MCF 10A (cell line): ENCODE measurements at regions not wholly inside any gene's neighbourhood (a gene's known extent, or its start where the extent isn't known, plus 50 kb on each side); places are given as distances from the start of the nearest gene placed in this dataset.

ENCODE experiments used
- BruUV-seq: library from RNA; stranded (reverse); fragments of 400-500 nt; replicated peaks from 2 replicates; lab custom pipeline; 2021; lab: Mats Ljungman, UMichigan
- CTCF ChIA-PET: fragments of 300-600 bp; sonication (Branson Sonifier 250); formaldehyde crosslinking; extraction: SDS; loops from one replicate; lab custom pipeline; 2021; ENCODE audit warnings: antibody characterized with exemption, inconsistent platforms; lab: Yijun Ruan, JAX
- POLR2A ChIA-PET: fragments of 300-600, 350-650 bp; sonication (Branson Sonifier 250); formaldehyde crosslinking; extraction: SDS; loops from one replicate; lab custom pipeline; 2020; ENCODE audit warnings: antibody characterized with exemption, inconsistent platforms; lab: Yijun Ruan, JAX
- DNase-seq: peaks from one replicate; pipeline ENCODE4 v3.0.0-alpha.2; 2018; ENCODE audit not compliant: unreplicated experiment
- H3K27ac Mint-ChIP-seq: one replicate; pipeline ENCODE4 v1.8.0; 2022; ENCODE audit warnings: mild to moderate bottlenecking, low read depth, mixed read lengths; ENCODE audit not compliant: unreplicated experiment
- H3K27me3 Mint-ChIP-seq: one replicate; pipeline ENCODE4 v1.8.0; 2022; ENCODE audit warnings: mixed read lengths; ENCODE audit not compliant: insufficient read depth, unreplicated experiment
- H3K36me3 Mint-ChIP-seq: one replicate; pipeline ENCODE4 v1.8.0; 2022; ENCODE audit warnings: mild to moderate bottlenecking, moderate library complexity, mixed read lengths; ENCODE audit not compliant: insufficient read depth, unreplicated experiment
- H3K4me1 Mint-ChIP-seq: one replicate; pipeline ENCODE4 v1.8.0; 2022; ENCODE audit warnings: mixed read lengths; ENCODE audit not compliant: insufficient read depth, unreplicated experiment
- H3K4me3 Mint-ChIP-seq: one replicate; pipeline ENCODE4 v1.8.0; 2022; ENCODE audit warnings: mild to moderate bottlenecking, moderate library complexity, mixed read lengths; ENCODE audit not compliant: unreplicated experiment
- H3K9me3 Mint-ChIP-seq: one replicate; pipeline ENCODE4 v1.8.0; 2022; ENCODE audit warnings: mixed read lengths; ENCODE audit not compliant: unreplicated experiment
- intact Hi-C: fragments of 100-400 bp; cut with micrococcal nuclease; formaldehyde crosslinking; loops from 2 replicates; pipeline ENCODE4 v1.14.1; 2022
- TF ChIP-seq, protein P1 (sequence below): fragments of 200-600 bp; IDR thresholded peaks from one replicate; pipeline ENCODE4 v1.8.0; 2022; ENCODE audit warnings: antibody characterized with exemption, mild to moderate bottlenecking; ENCODE audit not compliant: unreplicated experiment

- ChIA-PET POLR2A (no interaction called here), CTCF (interaction anchor here (0.6 to 0.7 kb wide), 3 partner anchors 17 to 1825 kb away, joined by 3 to 5 read pairs (median 4); no protein-coding TSS in a partner anchor)
- no TSS peak for BruUV-seq
- peaks cover 9% of the 10 kb centered on the region for H3K4me1 Mint-ChIP-seq
- H3K36me3 Mint-ChIP-seq, result no peaks in the 10 kb centered on the region
- H3K4me3 Mint-ChIP-seq, result no peak overlapping the region
- H3K9me3 Mint-ChIP-seq, result peaks cover 1% of the 10 kb centered on the region
- no peak overlapping the region for H3K27ac Mint-ChIP-seq
- H3K27me3 Mint-ChIP-seq, result no peaks in the 10 kb centered on the region
- intact Hi-C loops, result no loop called here
- TF ChIP-seq, protein P1, sequence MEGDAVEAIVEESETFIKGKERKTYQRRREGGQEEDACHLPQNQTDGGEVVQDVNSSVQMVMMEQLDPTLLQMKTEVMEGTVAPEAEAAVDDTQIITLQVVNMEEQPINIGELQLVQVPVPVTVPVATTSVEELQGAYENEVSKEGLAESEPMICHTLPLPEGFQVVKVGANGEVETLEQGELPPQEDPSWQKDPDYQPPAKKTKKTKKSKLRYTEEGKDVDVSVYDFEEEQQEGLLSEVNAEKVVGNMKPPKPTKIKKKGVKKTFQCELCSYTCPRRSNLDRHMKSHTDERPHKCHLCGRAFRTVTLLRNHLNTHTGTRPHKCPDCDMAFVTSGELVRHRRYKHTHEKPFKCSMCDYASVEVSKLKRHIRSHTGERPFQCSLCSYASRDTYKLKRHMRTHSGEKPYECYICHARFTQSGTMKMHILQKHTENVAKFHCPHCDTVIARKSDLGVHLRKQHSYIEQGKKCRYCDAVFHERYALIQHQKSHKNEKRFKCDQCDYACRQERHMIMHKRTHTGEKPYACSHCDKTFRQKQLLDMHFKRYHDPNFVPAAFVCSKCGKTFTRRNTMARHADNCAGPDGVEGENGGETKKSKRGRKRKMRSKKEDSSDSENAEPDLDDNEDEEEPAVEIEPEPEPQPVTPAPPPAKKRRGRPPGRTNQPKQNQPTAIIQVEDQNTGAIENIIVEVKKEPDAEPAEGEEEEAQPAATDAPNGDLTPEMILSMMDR, result no peak
- no peak for DNase-seq
Observed at GRCh38 chr5:23635938-23636337, 128.5 kb downstream of the PRDM9 start.

DNA sequence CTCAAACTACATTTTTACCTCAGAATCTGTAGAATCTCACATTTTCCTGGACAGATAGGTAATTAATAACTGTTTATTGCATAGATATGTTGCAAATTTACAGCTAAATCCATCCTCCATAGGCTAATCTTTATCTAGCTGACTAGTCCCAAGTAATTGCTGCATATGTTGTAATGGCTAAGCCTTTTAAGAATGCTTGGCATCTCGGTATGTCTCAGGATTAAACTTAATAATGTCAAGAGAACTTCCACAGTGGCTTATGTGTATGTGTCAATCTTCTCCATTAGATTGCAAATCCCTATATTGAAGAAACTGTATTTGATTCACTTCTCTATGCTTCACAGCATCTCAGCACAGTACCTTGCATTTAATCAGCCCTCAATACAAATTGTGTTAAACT, 131.9 kb downstream of the PRDM9 start:
- H3K36me3 Mint-ChIP-seq, result no peaks in the 10 kb centered on the region
- no peak overlapping the region for H3K27ac Mint-ChIP-seq
- no peaks in the 10 kb centered on the region for H3K4me1 Mint-ChIP-seq
- POLR2A ChIA-PET, result no interaction called here
- H3K9me3 Mint-ChIP-seq, result peaks cover 8% of the 10 kb centered on the region
- H3K27me3 Mint-ChIP-seq, result no peaks in the 10 kb centered on the region
- TF ChIP-seq, protein P1, result no peak
- no peak overlapping the region for H3K4me3 Mint-ChIP-seq
- CTCF ChIA-PET, result interaction anchor here (0.7 kb wide), 1 partner anchor 93 kb away, joined by 3 read pairs; no protein-coding TSS in a partner anchor
- BruUV-seq, result no TSS peak
- no peak for DNase-seq
- intact Hi-C loops, result no loop called here

DNA sequence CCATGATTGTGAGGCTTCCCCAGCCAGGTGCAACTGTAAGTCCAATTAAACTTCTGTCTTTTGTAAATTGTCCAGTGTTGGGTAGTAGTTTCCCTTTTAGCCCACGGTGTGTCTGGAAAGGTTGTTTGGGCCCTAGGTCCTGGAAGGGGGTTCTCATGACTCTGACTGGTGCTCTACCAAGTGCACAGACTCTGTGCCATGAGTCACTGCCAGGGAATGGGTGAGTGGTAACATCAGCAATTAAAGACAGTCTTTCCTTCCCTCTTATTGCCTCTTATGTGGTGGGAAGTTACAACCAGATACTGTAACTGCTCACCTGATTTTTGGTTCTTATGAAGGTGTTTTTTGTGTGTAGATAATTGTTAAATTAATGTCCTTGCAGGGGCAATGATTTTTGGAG, 141.2 kb downstream of the PRDM9 start:
- H3K9me3 Mint-ChIP-seq, result peaks cover 12% of the 10 kb centered on the region
- intact Hi-C loops, result no loop called here
- no peak overlapping the region for H3K4me3 Mint-ChIP-seq
- H3K4me1 Mint-ChIP-seq, result peaks cover 7% of the 10 kb centered on the region
- no peaks in the 10 kb centered on the region for H3K36me3 Mint-ChIP-seq
- H3K27ac Mint-ChIP-seq, result no peak overlapping the region
- POLR2A ChIA-PET, result no interaction called here
- TF ChIP-seq, protein P1, result no peak
- DNase-seq, result no peak
- CTCF ChIA-PET, result no interaction called here
- no TSS peak for BruUV-seq
- H3K27me3 Mint-ChIP-seq, result no peaks in the 10 kb centered on the region

DNA sequence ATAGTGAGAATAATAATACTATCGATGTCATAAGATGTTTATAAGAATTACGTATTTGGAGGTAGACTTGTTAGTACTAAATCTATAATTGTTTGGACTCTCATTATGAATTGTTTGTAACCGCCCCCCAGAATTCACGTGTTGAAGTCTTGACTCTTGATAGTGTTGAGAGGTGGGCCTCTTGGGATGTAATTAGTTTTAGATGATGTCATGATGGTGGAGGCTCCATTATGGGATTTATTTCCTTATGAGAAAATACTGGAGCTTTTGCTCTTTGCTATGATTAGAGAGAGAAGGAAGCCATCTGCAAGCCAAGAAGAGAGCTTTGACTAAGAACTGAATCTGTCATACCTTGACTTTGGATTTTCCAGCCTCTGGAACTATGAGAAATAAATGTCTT, 142.2 kb downstream of the PRDM9 start:
- intact Hi-C loops, result no loop called here
- Mint-ChIP-seq H3K9me3 (peaks cover 12% of the 10 kb centered on the region), H3K4me1 (peaks cover 7% of the 10 kb centered on the region), H3K4me3 (no peak overlapping the region), H3K27me3 (no peaks in the 10 kb centered on the region), H3K27ac (no peak overlapping the region), H3K36me3 (no peaks in the 10 kb centered on the region)
- no TSS peak for BruUV-seq
- CTCF ChIA-PET, result interaction anchor here (0.7 kb wide), 1 partner anchor 163 kb away, joined by 5 read pairs; no protein-coding TSS in a partner anchor
- DNase-seq, result no peak
- TF ChIP-seq, protein P1, result no peak
- POLR2A ChIA-PET, result no interaction called here
